Mesendoderm (in vitro differentiated cells): ENCODE measurements at regions not wholly inside any gene's neighbourhood (a gene's known extent, or its start where the extent isn't known, plus 50 kb on each side); places are given as distances from the start of the nearest gene placed in this dataset.

Source experiments
- DNase-seq: peaks from one replicate; pipeline ENCODE4 v3.0.0; 2013
- H2AK5ac ChIP-seq: 2 replicates; pipeline ENCODE4 v1.6.1; 2013; ENCODE audit warnings: low read length, inconsistent platforms
- H2BK120ac ChIP-seq: 2 replicates; pipeline ENCODE4 v1.6.1; 2013; ENCODE audit warnings: low read depth, mild to moderate bottlenecking, low read length, moderate library complexity, mixed read lengths
- H2BK15ac ChIP-seq: replicated peaks from 2 replicates; pipeline ENCODE4 v1.6.1; 2013; ENCODE audit warnings: low read depth, mild to moderate bottlenecking, moderate library complexity
- H2BK5ac ChIP-seq: 2 replicates; pipeline ENCODE4 v1.6.1; 2013; ENCODE audit warnings: low read length, inconsistent platforms
- H3K18ac ChIP-seq: 2 replicates; pipeline ENCODE4 v1.6.1; 2013; ENCODE audit warnings: mild to moderate bottlenecking, low read length, mixed read lengths
- H3K23ac ChIP-seq: one replicate; pipeline ENCODE4 v1.6.1; 2013; ENCODE audit warnings: low read length
- H3K27ac ChIP-seq: 2 replicates; pipeline ENCODE4 v1.5.1; 2013; ENCODE audit warnings: low read depth, mild to moderate bottlenecking, inconsistent platforms, low read length, moderate library complexity
- H3K27me3 ChIP-seq: 2 replicates; pipeline ENCODE4 v1.6.1; 2013; ENCODE audit warnings: low read length, control low read depth, mild to moderate bottlenecking, inconsistent platforms; ENCODE audit not compliant: insufficient read depth, poor library complexity
- H3K36me3 ChIP-seq: 2 replicates; pipeline ENCODE4 v1.6.1; 2013; ENCODE audit warnings: low read length, inconsistent platforms; ENCODE audit not compliant: control insufficient read depth, insufficient read depth
- H3K4ac ChIP-seq: one replicate; pipeline ENCODE4 v1.6.1; 2013; ENCODE audit warnings: low read depth, mild to moderate bottlenecking, low read length, moderate library complexity
- H3K4me1 ChIP-seq: 2 replicates; pipeline ENCODE4 v1.6.1; 2013; ENCODE audit warnings: low read depth, low read length, inconsistent platforms; ENCODE audit not compliant: control insufficient read depth
- H3K4me2 ChIP-seq: 2 replicates; pipeline ENCODE4 v1.6.1; 2013; ENCODE audit warnings: low read length
- H3K4me3 ChIP-seq: 2 replicates; pipeline ENCODE4 v1.5.1; 2013; ENCODE audit warnings: mild to moderate bottlenecking, low read length
- H3K56ac ChIP-seq: one replicate; pipeline ENCODE4 v1.6.1; 2013; ENCODE audit warnings: low read length
- H3K79me1 ChIP-seq: 2 replicates; pipeline ENCODE4 v1.6.1; 2013; ENCODE audit warnings: low read length, inconsistent platforms
- H3K79me2 ChIP-seq: 2 replicates; pipeline ENCODE4 v1.6.1; 2013; ENCODE audit warnings: mild to moderate bottlenecking, low read length; ENCODE audit not compliant: control insufficient read depth, insufficient read depth
- H3K9ac ChIP-seq: 2 replicates; pipeline ENCODE4 v1.6.1; 2013; ENCODE audit warnings: low read length, inconsistent platforms
- H4K5ac ChIP-seq: one replicate; pipeline ENCODE4 v1.6.1; 2013; ENCODE audit warnings: low read length
- H4K8ac ChIP-seq: one replicate; pipeline ENCODE4 v1.6.1; 2013; ENCODE audit warnings: low read depth, mild to moderate bottlenecking, control low read depth, low read length, moderate library complexity
- WGBS: extraction: QIAGEN DNeasy Blood & Tissue Kit; methylation state at CpG from one replicate; pipeline ENCODE4 v1.1.7; 2013; ENCODE audit warnings: low lambda C conversion rate, missing lambda C conversion rate; ENCODE audit not compliant: insufficient coverage; ENCODE audit errors: extremely low coverage; 5-methylcytosine and 5-hydroxymethylcytosine counted together

- Histone ChIP-seq H3K27ac (no peak overlapping the region), H3K4ac (no peak overlapping the region), H3K4me2 (no peak overlapping the region), H4K5ac (no peak overlapping the region), H2BK120ac (no peak overlapping the region), H3K4me1 (no peaks in the 10 kb centered on the region), H2BK5ac (no peak overlapping the region), H2AK5ac (no peak overlapping the region), H3K9ac (no peak overlapping the region), H3K36me3 (no peaks in the 10 kb centered on the region), H3K56ac (no peak overlapping the region), H4K8ac (no peak overlapping the region), H3K4me3 (no peak overlapping the region), H3K79me2 (no peaks in the 10 kb centered on the region), H3K23ac (no peak overlapping the region), H3K79me1 (no peaks in the 10 kb centered on the region), H3K18ac (no peak overlapping the region), H2BK15ac (no peak overlapping the region), H3K27me3 (no peaks in the 10 kb centered on the region)
- peak; percentile 12 for DNase-seq
- WGBS: no CpG with 5 or more reads among the region's 4 CpGs
Measured at GRCh38 chr16:65831903-65832666, 534.4 kb upstream of the CDH5 start.

GRCh38 chr16:65829076-65829475 is 537.4 kb upstream of the CDH5 start:
- Histone ChIP-seq H3K79me1 (no peaks in the 10 kb centered on the region), H3K4me3 (no peak overlapping the region), H3K4me1 (no peaks in the 10 kb centered on the region), H2BK15ac (no peak overlapping the region), H3K23ac (no peak overlapping the region), H3K36me3 (no peaks in the 10 kb centered on the region), H2AK5ac (no peak overlapping the region), H3K4ac (no peak overlapping the region), H3K27me3 (no peaks in the 10 kb centered on the region), H3K18ac (no peak overlapping the region), H3K79me2 (no peaks in the 10 kb centered on the region), H2BK120ac (no peak overlapping the region), H3K56ac (no peak overlapping the region), H4K8ac (no peak overlapping the region), H3K9ac (no peak overlapping the region), H3K27ac (no peak overlapping the region), H4K5ac (no peak overlapping the region), H3K4me2 (no peak overlapping the region), H2BK5ac (no peak overlapping the region)
- no CpG with 5 or more reads among the region's 4 CpGs for WGBS
- DNase-seq: no peak

DNA sequence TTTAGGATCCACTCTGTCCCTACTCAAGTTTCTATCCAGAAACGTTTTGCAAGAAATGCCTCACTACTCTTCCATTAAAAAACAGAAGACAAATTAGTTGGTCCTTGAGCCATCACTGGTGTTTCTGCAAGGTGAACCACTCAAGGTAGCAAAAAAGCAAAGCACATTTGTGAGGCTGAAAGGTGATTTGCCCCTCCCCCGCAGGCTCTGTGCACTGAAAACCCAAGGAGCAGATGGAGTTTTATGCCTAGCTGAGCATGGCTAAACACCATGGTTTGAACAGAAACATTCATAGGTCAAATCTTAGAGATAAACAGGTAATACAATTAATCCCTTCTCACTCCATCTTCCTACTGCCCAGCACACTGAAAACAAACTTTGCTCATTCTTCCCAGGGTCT is 538.2 kb upstream of the CDH5 start:
- no peak overlapping the region for H3K4me3 ChIP-seq
- H4K8ac ChIP-seq: no peak overlapping the region
- H3K4me2 ChIP-seq: no peak overlapping the region
- H3K27ac ChIP-seq: no peak overlapping the region
- no peaks in the 10 kb centered on the region for H3K4me1 ChIP-seq
- H3K27me3 ChIP-seq: no peaks in the 10 kb centered on the region
- H3K9ac ChIP-seq: no peak overlapping the region
- H3K56ac ChIP-seq: no peak overlapping the region
- no peak overlapping the region for H3K4ac ChIP-seq
- no peak overlapping the region for H3K18ac ChIP-seq
- H3K79me2 ChIP-seq: no peaks in the 10 kb centered on the region
- no peaks in the 10 kb centered on the region for H3K79me1 ChIP-seq
- no CpG with 5 or more reads among the region's 2 CpGs for WGBS
- no peak overlapping the region for H2BK120ac ChIP-seq
- no peak overlapping the region for H2BK15ac ChIP-seq
- H3K23ac ChIP-seq: no peak overlapping the region
- H2BK5ac ChIP-seq: no peak overlapping the region
- no peak overlapping the region for H2AK5ac ChIP-seq
- no peaks in the 10 kb centered on the region for H3K36me3 ChIP-seq
- H4K5ac ChIP-seq: no peak overlapping the region
- DNase-seq: no peak

DNA sequence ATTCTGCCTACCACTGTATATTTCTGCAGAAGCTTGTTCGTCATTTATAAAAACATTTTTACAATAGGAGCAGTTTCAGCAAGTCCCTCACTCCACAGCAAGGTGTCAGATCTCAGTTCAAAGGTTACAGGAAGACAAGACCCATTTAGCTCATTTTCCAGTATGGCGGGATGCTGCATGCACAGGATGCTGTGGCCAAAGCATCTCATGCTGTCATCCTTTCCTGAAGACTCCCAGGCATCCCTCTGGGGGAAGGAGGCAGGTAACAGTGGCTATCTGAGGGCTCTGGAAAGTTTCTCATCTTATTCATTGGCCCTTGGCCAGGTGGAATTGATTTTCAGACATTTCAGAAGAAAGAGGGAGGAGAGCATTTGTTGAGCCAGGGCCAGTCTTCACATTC is 539.3 kb upstream of the CDH5 start:
- Histone ChIP-seq H2BK15ac (no peak overlapping the region), H4K5ac (no peak overlapping the region), H3K4ac (no peak overlapping the region), H3K36me3 (no peaks in the 10 kb centered on the region), H3K79me2 (no peaks in the 10 kb centered on the region), H3K56ac (no peak overlapping the region), H3K27ac (no peak overlapping the region), H3K4me1 (no peaks in the 10 kb centered on the region), H3K18ac (no peak overlapping the region), H2AK5ac (no peak overlapping the region), H3K79me1 (no peaks in the 10 kb centered on the region), H4K8ac (no peak overlapping the region), H3K27me3 (no peaks in the 10 kb centered on the region), H2BK120ac (no peak overlapping the region), H3K9ac (no peak overlapping the region), H3K4me3 (no peak overlapping the region), H3K4me2 (no peak overlapping the region), H3K23ac (no peak overlapping the region), H2BK5ac (no peak overlapping the region)
- DNase-seq: no peak
- no CpG with 5 or more reads among the region's 2 CpGs for WGBS

DNA sequence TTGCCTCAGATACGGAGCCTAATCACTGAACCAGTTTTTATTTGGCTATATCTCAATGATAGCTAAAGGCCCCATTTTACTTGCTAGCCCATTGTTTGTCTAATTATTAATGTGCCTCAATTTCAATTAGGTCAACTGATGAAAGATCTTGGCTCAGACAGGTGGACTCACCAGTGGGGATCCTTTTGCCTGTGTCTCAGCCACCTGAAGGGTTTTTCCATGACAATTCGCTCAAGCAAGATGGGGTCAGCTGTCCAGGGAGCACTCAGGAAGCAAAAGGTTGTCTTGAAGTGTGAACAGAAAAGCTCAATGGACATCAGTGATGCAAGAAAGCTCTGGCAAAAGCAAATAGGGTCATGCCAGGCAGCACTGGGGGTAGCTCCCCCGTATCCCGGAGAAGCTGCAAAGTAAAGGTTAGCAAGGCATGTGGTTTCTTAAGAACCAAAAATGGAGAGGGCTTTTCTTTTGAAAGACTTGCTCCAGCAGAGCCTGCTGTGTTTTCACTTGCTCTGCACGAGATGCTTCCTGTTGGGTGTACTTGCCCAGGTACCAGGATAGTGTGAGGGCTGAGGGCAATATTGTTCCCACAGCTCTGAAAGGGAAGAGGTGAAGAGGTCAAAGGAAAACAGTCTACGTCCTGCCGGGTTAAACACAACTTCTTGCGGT is 541.2 kb upstream of the CDH5 start:
- H3K4me3 ChIP-seq: no peak overlapping the region
- no peak overlapping the region for H4K8ac ChIP-seq
- DNase-seq: no peak
- no peak overlapping the region for H3K56ac ChIP-seq
- H3K9ac ChIP-seq: no peak overlapping the region
- no peak overlapping the region for H3K27ac ChIP-seq
- H2AK5ac ChIP-seq: no peak overlapping the region
- no peaks in the 10 kb centered on the region for H3K27me3 ChIP-seq
- H4K5ac ChIP-seq: no peak overlapping the region
- no peaks in the 10 kb centered on the region for H3K79me1 ChIP-seq
- no peak overlapping the region for H2BK15ac ChIP-seq
- H3K79me2 ChIP-seq: no peaks in the 10 kb centered on the region
- no peak overlapping the region for H3K4me2 ChIP-seq
- H3K36me3 ChIP-seq: no peaks in the 10 kb centered on the region
- H3K23ac ChIP-seq: no peak overlapping the region
- H3K4ac ChIP-seq: no peak overlapping the region
- H2BK5ac ChIP-seq: no peak overlapping the region
- no CpG with 5 or more reads among the region's 8 CpGs for WGBS
- no peaks in the 10 kb centered on the region for H3K4me1 ChIP-seq
- no peak overlapping the region for H3K18ac ChIP-seq
- H2BK120ac ChIP-seq: no peak overlapping the region
